OCI-LY7 (cell line): ENCODE measurements at regions not wholly inside any gene's neighbourhood (a gene's known extent, or its start where the extent isn't known, plus 50 kb on each side); places are given as distances from the start of the nearest gene placed in this dataset.

Experiments
- CTCF ChIP-seq: fragments of 200-600 bp; sonication (generic); conservative IDR thresholded peaks from 2 replicates; pipeline ENCODE4 v1.5.1; 2014; ENCODE audit warnings: mild to moderate bottlenecking, antibody characterized with exemption, low read length, moderate library complexity, mixed read lengths
- EZH2phosphoT487 ChIP-seq: fragments of 200-600 bp; sonication (generic); IDR thresholded peaks from 2 replicates; pipeline ENCODE4 v1.6.1; 2018; ENCODE audit warnings: low read depth, borderline replicate concordance, mild to moderate bottlenecking, mixed run types, antibody characterized with exemption, low read length, moderate library complexity, mixed read lengths

DNA sequence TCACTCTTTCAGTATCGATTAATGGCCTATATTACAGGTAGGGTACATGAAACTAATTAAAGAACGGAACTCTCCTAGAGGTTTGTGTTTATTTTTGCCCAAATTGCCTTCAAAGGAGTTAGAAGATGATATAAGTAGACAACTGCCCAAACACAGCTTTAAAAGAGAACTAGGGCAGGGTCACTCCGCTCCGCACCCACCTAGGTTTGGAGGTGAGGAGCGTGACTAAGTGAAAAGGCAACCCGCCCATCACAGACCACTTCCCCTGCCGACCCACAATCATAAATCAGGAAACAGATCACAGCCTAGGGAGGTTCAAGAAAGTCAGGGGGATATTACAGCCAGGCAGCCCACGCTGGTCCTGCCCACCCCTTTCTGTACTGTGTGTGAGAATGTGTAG lies 166.7 kb downstream of the C1D start:
- TF ChIP-seq EZH2phosphoT487 (no peak), CTCF (no peak)
